Vagina (tissue), 2 donors: ENCODE measurements at regions not wholly inside any gene's neighbourhood (a gene's known extent, or its start where the extent isn't known, plus 50 kb on each side); places are given as distances from the start of the nearest gene placed in this dataset.

Experiments used
- POLR2A ChIP-seq, 2 donors: fragments of 450-650 bp; IDR thresholded peaks; one replicate each; pipeline ENCODE4 v1.6.1; 2017; ENCODE audit warnings: antibody characterized with exemption in 2 of 2, mild to moderate bottlenecking in 2 of 2, moderate library complexity in 2 of 2
- TF ChIP-seq, protein P1 (sequence below), 3 experiments: fragments of 450-650 bp in 2 of 3; fragments of 200-600 bp in 1 of 3; sonication (generic) in 1 of 3; IDR thresholded peaks; one replicate each; pipeline ENCODE4 v1.5.1; 2017 to 2019; ENCODE audit warnings: antibody characterized with exemption in 3 of 3, mild to moderate bottlenecking in 2 of 3, moderate library complexity in 2 of 3

DNA sequence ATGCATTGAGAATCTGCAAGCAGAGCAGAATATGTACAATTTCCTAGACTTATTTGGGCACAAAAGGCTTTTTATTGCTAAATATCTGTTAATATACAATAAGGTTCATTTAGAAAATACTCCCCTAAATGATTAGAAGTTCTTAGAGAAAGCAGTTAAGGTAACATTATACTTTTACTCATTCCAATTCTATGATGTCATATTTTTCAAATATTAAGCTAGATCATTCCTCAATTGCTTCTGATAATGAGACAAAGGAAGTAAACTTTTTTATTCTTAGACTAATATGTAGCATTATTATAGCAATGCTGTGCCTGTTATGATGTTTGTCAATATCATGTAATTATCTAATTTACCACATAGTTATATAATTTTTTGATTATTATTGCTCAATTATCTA, 447.0 kb downstream of the SLC16A7 start:
- TF ChIP-seq, protein P1, sequence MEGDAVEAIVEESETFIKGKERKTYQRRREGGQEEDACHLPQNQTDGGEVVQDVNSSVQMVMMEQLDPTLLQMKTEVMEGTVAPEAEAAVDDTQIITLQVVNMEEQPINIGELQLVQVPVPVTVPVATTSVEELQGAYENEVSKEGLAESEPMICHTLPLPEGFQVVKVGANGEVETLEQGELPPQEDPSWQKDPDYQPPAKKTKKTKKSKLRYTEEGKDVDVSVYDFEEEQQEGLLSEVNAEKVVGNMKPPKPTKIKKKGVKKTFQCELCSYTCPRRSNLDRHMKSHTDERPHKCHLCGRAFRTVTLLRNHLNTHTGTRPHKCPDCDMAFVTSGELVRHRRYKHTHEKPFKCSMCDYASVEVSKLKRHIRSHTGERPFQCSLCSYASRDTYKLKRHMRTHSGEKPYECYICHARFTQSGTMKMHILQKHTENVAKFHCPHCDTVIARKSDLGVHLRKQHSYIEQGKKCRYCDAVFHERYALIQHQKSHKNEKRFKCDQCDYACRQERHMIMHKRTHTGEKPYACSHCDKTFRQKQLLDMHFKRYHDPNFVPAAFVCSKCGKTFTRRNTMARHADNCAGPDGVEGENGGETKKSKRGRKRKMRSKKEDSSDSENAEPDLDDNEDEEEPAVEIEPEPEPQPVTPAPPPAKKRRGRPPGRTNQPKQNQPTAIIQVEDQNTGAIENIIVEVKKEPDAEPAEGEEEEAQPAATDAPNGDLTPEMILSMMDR (IDR thresholded peaks at IDR 0.05) = no peak
- no peak for TF ChIP-seq POLR2A (IDR thresholded peaks at IDR 0.05)
